NCI-H2196 treated with DMSO at 0.1 percent for 48 hours (cell line): ENCODE measurements at regions not wholly inside any gene's neighbourhood (a gene's known extent, or its start where the extent isn't known, plus 50 kb on each side); places are given as distances from the start of the nearest gene placed in this dataset.

ENCODE experiments used
- DNase-seq: peaks from one replicate; lab custom pipeline; 2025; ENCODE audit not compliant: unreplicated experiment; lab: John Stamatoyannopoulos, UW

- DNase-seq, result no peak
Observed at GRCh38 chr2:14125624-14126293, 506.8 kb upstream of the LRATD1 start.

- no peak for DNase-seq
Observed at GRCh38 chr2:14126846-14127245, 505.7 kb upstream of the LRATD1 start.

DNA sequence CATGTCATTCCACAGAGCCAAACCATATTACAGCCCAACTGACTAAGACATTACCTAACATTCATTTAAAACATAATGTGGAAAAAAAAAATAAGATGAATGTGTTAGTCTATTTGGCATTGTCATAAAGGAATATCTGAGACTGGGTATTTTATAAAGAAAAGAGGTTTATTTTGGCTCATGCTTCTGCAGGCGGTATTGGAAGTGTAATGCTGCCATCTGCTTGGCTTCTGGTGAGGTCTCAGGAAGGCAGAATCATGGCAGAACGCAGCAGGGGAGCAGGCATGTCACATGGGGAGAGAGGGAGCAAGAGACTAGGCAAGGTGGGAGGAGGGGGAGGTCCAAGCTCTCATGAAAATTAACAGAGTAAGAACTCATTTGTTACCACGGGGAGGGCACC lies 504.8 kb upstream of the LRATD1 start:
- DNase-seq, result no peak

DNA sequence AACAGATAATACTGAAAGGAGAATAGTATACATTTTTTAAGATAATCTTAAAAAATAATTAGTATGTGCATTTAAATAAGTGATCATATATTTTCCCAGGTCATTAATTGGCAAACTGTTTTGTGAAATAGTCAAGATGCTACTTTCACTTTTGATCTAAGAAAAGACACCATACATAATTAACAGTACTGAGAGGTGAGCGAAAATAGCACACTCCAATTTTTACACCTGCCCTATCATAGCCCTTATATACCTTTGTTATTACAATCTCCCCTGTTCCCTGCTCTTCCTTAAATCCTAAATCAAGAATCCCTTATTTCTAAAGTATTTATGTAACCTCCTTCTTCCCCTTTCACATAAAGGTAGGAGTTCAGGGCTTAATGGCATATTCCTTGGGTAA lies 500.1 kb upstream of the LRATD1 start:
- DNase-seq, result no peak

DNA sequence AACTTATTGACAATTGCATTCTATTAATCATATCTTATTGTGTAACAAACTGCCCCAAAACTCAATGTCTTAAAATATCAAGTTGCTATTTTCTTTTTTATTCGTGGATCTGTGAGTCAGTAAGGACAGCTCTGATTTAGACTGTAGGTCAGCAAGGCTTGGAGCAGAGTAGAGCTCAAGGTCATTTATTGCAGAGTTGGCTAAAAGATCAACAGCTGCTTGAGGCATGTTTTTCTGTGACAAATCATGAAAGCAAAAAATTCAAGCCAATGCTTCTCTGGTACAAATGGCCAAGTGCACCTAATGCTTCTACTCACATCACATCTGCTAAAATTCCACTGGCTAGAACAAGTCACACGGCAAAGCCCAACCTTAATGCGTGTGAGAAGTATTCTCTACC lies 497.7 kb upstream of the LRATD1 start:
- DNase-seq, result no peak

DNA sequence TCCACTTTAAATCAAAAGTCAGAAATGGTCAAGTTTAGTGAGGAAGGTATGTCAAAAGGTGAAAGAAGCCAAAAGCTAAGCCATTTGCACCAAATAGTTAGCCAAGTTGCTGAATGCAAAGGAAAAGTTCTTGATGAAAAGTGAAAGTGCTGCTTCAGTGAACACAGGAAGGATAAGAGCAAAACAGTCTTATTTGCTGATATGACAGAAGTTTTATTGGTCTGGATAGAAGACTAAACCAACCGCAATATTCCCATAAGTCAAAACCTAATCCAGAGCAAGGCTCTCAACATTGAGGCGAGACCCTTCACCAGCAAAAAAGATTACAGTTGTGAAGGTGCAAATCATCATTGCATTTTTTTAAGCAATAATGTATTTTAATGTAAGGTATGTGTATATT lies 496.5 kb upstream of the LRATD1 start:
- DNase-seq, result no peak

GRCh38 chr2:14137643-14138042 lies 494.9 kb upstream of the LRATD1 start:
- DNase-seq, result no peak

GRCh38 chr2:14140009-14140550 lies 492.4 kb upstream of the LRATD1 start:
- DNase-seq, result no peak

- DNase-seq, result no peak
Observed at GRCh38 chr2:14143435-14143834, 489.1 kb upstream of the LRATD1 start.

DNA sequence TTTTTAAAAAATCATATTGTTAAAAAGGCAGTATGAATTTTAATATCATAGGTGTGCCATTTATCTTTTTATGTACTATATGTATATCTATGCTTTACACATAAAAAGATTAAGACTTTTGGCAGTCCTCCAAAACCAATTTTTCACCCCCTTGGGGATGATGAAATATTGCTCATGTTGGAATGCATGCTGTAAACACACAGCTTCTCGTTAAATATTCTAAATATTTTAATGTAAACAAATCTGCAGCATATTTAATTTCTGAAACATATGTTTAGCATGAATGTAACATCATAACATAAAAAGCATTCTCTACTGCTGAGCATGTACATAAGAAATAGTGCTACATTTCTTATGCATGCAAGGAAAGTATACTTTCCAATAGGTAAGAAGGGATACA lies 484.3 kb upstream of the LRATD1 start:
- DNase-seq, result no peak

- no peak for DNase-seq
Observed at GRCh38 chr2:14157816-14158215, 474.7 kb upstream of the LRATD1 start.

DNA sequence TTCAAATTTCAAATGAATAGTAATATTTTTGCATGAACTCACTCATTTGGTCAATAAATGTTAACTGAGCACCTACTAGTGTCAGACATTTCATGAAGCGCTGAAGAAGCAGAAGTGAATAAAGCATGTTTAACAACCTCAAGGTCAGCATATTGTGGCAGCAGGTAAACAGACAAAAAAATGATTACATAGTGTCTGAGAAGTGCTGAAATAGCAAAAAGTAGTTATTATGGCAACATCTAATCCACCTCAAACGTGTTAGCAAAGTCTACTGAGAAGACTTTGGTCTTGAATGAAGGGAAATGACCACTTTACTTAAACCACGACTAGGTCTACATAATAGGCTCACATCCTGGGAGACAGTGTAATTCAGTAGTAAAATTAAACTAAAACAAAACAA lies 452.2 kb upstream of the LRATD1 start:
- DNase-seq, result no peak

DNA sequence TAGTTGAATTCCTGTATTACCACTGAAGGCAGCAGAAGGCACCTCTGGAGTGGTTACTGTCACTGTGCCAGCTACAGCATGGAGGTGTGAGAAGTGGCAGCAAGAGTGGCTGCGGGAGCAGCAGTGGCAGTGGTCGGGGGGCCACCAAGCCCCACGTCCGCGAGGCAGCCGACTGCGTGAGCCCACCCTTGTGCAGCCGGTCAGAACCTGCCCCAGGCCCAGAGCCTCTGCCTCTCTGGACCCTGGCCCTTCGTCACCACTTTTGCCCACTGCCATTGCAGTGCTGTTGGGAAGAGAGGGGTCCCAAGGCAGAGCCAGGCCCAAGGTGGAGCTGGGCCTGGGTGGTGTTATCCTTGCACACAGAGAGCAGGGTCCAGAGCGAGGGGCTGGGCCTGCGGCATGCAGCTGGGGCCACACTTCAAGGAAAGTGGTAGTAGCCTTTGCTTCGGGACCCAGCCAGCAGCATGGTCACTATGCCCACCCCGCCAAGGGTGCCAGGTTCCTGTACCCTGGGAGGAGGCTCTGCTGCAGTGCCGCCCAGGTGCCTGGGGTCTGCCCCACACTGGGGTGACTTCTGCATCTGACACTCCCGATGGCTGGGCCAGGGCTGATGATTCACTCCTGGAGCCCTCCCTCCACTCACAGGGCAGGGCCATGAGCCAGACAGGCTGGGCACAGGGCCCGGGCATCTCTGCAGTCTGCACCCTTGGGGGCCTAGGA lies 450.1 kb upstream of the LRATD1 start:
- DNase-seq, result no peak

GRCh38 chr2:14185906-14186305 lies 446.6 kb upstream of the LRATD1 start:
- no peak for DNase-seq

- DNase-seq, result no peak
Observed at GRCh38 chr2:14188446-14188845, 444.1 kb upstream of the LRATD1 start.

DNA sequence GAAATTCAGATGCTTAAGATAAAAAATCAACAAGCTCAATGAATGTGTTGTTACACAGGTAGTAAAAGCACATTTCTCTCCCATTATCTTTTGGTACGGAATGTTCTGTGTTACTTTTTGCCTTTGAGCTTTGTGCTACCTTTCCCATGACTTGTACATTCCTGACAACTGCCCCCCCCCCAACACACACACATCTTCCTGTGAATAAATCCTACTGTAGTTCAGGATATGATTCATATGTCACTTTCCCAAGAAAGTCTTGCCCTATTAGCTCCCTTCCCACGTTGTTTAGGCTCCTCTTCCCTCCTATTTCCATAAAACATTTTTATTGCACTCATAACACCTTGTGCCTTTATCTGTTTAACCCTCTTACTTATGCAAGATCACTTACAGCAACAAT lies 442.6 kb upstream of the LRATD1 start:
- no peak for DNase-seq

GRCh38 chr2:14194233-14194632 lies 438.3 kb upstream of the LRATD1 start:
- peak; percentile 13 for DNase-seq

DNA sequence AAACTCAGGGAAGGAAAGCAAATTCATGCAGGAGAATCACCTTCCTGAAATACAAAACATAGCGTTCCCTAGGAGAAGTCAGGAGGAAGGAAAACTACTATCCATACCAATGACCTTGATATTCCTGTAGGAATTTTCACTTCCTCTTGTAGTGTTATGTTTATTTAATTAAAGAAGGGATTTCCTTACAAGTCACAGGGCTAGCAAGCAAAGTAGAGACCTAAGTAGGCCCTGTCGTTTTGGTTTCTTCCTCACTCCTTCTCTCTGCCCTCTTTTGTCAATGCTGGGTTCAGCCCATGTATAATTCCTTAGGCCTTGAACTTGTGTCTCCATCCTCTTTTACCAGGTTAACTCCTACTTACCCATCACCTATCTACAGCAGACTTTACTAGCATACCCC lies 435.2 kb upstream of the LRATD1 start:
- no peak for DNase-seq

GRCh38 chr2:14199040-14199439 lies 433.5 kb upstream of the LRATD1 start:
- DNase-seq, result no peak

DNA sequence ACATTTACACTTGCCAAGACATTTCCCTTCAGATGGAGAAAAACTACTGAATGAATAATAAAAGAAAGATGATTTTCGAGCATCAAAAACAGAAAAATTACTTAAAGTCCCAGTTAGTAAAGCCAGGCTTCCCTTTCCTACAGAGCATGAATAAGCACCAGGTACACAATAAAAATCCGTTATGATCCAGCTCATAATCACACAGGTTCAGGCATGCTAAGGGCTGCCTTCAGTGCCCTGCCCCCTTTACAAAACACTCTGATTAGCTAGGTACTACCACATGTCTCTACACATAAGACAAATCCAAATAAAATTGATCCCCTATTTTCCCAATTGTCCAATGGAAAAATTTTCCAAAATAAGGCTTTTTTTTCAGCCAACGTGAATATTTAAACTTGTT lies 413.2 kb upstream of the LRATD1 start:
- DNase-seq, result no peak

- DNase-seq, result no peak
Observed at GRCh38 chr2:14220101-14220500, 412.4 kb upstream of the LRATD1 start.

DNA sequence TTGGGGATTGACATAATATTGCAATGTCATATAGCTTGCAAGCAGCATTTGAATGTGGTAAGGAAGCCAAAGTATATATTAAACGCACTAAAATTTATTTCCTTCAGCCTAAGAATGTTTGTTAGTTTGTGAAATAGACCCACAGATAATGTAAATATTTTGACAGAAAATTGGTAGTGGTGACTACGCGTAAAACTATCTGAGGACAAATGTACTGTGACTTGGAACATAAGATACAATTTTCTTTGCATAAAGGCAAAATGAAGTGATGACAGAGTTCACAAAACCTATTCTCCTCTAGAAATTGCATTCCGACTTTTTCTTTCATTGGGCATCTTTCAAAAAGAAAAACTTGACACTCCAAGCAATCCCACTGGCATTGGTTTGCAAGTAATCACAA lies 411.1 kb upstream of the LRATD1 start:
- no peak for DNase-seq

GRCh38 chr2:14223576-14223975 lies 408.9 kb upstream of the LRATD1 start:
- DNase-seq, result no peak
